ENCODE measurements at regions not wholly inside any gene's neighbourhood (a gene's known extent, or its start where the extent isn't known, plus 50 kb on each side); places are given as distances from the start of the nearest gene placed in this dataset.

- ChIA-PET CTCF (no interaction called here), POLR2A (no interaction called here)
- no peaks in the 10 kb centered on the region for H3K36me3 ChIP-seq (replicated peaks in 1 of 2; ENCODE audit: control insufficient read depth in 1 of 2, insufficient read depth in 2 of 2, low read length in 1 of 2)
- H3K4me2 ChIP-seq = no peak overlapping the region
- H3K4me1 ChIP-seq (ENCODE audit: control insufficient read depth in 1 of 2, insufficient read depth in 2 of 2, low read depth in 1 of 2, low read length in 1 of 2) = no peaks in the 10 kb centered on the region
- TF ChIP-seq MEF2A (IDR thresholded peaks at IDR 0.05; ENCODE audit: borderline replicate concordance, low read depth) = no peak
- TF ChIP-seq MXI1 (IDR thresholded peaks at IDR 0.05; ENCODE audit: low read depth, low read length) = no peak
- no peak for TF ChIP-seq RCOR1 (IDR thresholded peaks at IDR 0.05; ENCODE audit: low read length)
- no peak for TF ChIP-seq JUND (IDR thresholded peaks at IDR 0.05)
- TF ChIP-seq USF1 (IDR thresholded peaks at IDR 0.05; ENCODE audit: borderline replicate concordance, low read depth) = no peak
- TF ChIP-seq EZH2phosphoT487 (IDR thresholded peaks at IDR 0.05; ENCODE audit: borderline replicate concordance, low read depth) = no peak
- no peak for TF ChIP-seq YY1 (IDR thresholded peaks at IDR 0.05; ENCODE audit: low read depth)
- no peak for TF ChIP-seq RAD21 (IDR thresholded peaks at IDR 0.05; ENCODE audit: low read length)
- no peak for TF ChIP-seq POLR2AphosphoS5 (IDR thresholded peaks at IDR 0.05; ENCODE audit: low read depth, low read length)
- no peak for TF ChIP-seq FOSL2 (IDR thresholded peaks at IDR 0.05; ENCODE audit: borderline replicate concordance, low read depth)
- no peak for TF ChIP-seq IRF3 (IDR thresholded peaks at IDR 0.05; ENCODE audit: low read depth, low read length)
- TF ChIP-seq FOXM1 (IDR thresholded peaks at IDR 0.05; ENCODE audit: low read depth) = no peak
- TF ChIP-seq NRF1 (IDR thresholded peaks at IDR 0.05; ENCODE audit: low read depth, low read length) = no peak
- no peak for TF ChIP-seq GATA2 (CRISPR knock-in tag; IDR thresholded peaks at IDR 0.05)
- TF ChIP-seq CTCF (IDR thresholded peaks at IDR 0.05) = no peak
- no peak overlapping the region for H3K27ac ChIP-seq (ENCODE audit: low read depth in 2 of 2, low read length in 1 of 2)
- no peak for DNase-seq
- no peak overlapping the region for H3K4me3 ChIP-seq (ENCODE audit: low read depth in 2 of 2, low read length in 1 of 2)
- no peak overlapping the region for H2AFZ ChIP-seq (ENCODE audit: low read depth)
- no peaks in the 10 kb centered on the region for H3K79me2 ChIP-seq (ENCODE audit: insufficient read depth)
- H4K20me1 ChIP-seq (ENCODE audit: insufficient read depth) = no peaks in the 10 kb centered on the region
- H3K9ac ChIP-seq = no peak overlapping the region
- 13% methylated on average over 8 of the region's 16 CpGs for WGBS (ENCODE audit: low lambda C conversion rate)
- no peaks in the 10 kb centered on the region; the same call in 1 of the 2 replicates for H3K27me3 ChIP-seq (ENCODE audit: insufficient read depth)
- H3F3A ChIP-seq (replicated peaks; ENCODE audit: insufficient read depth) = no peaks in the 10 kb centered on the region
- no peaks in the 10 kb centered on the region for H3K9me3 ChIP-seq
- no peaks in the 10 kb centered on the region for H3K9me2 ChIP-seq
Observed at GRCh38 chr13:111909971-111910671, 156.8 kb upstream of the SOX1 start.

All from SK-N-SH (cell line).